ENCODE measurements at regions not wholly inside any gene's neighbourhood (a gene's known extent, or its start where the extent isn't known, plus 50 kb on each side); places are given as distances from the start of the nearest gene placed in this dataset.

- Mint-ChIP-seq H3K4me1 (ENCODE audit: low read depth) (no peaks in the 10 kb centered on the region), H3K27me3 (ENCODE audit: insufficient read depth) (peaks cover 35% of the 10 kb centered on the region), H3K36me3 (ENCODE audit: low read depth) (no peaks in the 10 kb centered on the region), H3K4me3 (no peak overlapping the region), H3K27ac (no peak overlapping the region), H3K9me3 (no peaks in the 10 kb centered on the region)
- TF ChIP-seq CTCF (IDR thresholded peaks at IDR 0.05): no peak
- no peak for DNase-seq
These were observed 85.6 kb downstream of the C5orf15 start for GRCh38 chr5:133882846-133883245.

GRCh38 chr5:133882389-133882695 is 86.1 kb downstream of the C5orf15 start:
- Mint-ChIP-seq H3K36me3 (ENCODE audit: low read depth) (no peaks in the 10 kb centered on the region), H3K27ac (no peak overlapping the region)
- no peak for TF ChIP-seq CTCF (IDR thresholded peaks at IDR 0.05)

GRCh38 chr5:133881576-133882388 is 86.6 kb downstream of the C5orf15 start:
- no peak for TF ChIP-seq CTCF (IDR thresholded peaks at IDR 0.05)
- no peak for DNase-seq
- H3K36me3 Mint-ChIP-seq (ENCODE audit: low read depth): no peaks in the 10 kb centered on the region
- H3K4me3 Mint-ChIP-seq: no peak overlapping the region
- H3K27ac Mint-ChIP-seq: no peak overlapping the region
- no peaks in the 10 kb centered on the region for H3K9me3 Mint-ChIP-seq
- peaks cover 43% of the 10 kb centered on the region for H3K27me3 Mint-ChIP-seq (ENCODE audit: insufficient read depth)
- H3K4me1 Mint-ChIP-seq (ENCODE audit: low read depth): no peaks in the 10 kb centered on the region

More at GRCh38 chr5:133882389-133882695, 86.1 kb downstream of the C5orf15 start:
- Mint-ChIP-seq H3K9me3 (no peaks in the 10 kb centered on the region), H3K4me3 (no peak overlapping the region), H3K4me1 (ENCODE audit: low read depth) (no peaks in the 10 kb centered on the region), H3K27me3 (ENCODE audit: insufficient read depth) (peaks cover 39% of the 10 kb centered on the region)
- DNase-seq: no peak

GRCh38 chr5:133878236-133878555 is 90.2 kb downstream of the C5orf15 start:
- Mint-ChIP-seq H3K9me3 (peaks cover 9% of the 10 kb centered on the region), H3K36me3 (ENCODE audit: low read depth) (no peaks in the 10 kb centered on the region), H3K4me1 (ENCODE audit: low read depth) (peaks cover 11% of the 10 kb centered on the region), H3K27ac (no peak overlapping the region), H3K4me3 (no peak overlapping the region), H3K27me3 (ENCODE audit: insufficient read depth) (peaks cover 30% of the 10 kb centered on the region)
- DNase-seq: no peak
- no peak for TF ChIP-seq CTCF (IDR thresholded peaks at IDR 0.05)

- H3K27ac Mint-ChIP-seq: no peak overlapping the region
- H3K4me1 Mint-ChIP-seq (ENCODE audit: low read depth): peaks cover 11% of the 10 kb centered on the region
- H3K9me3 Mint-ChIP-seq: peaks cover 9% of the 10 kb centered on the region
- no peak for TF ChIP-seq CTCF (IDR thresholded peaks at IDR 0.05)
- H3K4me3 Mint-ChIP-seq: no peak overlapping the region
- no peaks in the 10 kb centered on the region for H3K36me3 Mint-ChIP-seq (ENCODE audit: low read depth)
- peaks cover 36% of the 10 kb centered on the region for H3K27me3 Mint-ChIP-seq (ENCODE audit: insufficient read depth)
- DNase-seq: no peak
These were observed 90.8 kb downstream of the C5orf15 start for GRCh38 chr5:133877351-133878235.
